GM19397 (cell line): ENCODE measurements at regions not wholly inside any gene's neighbourhood (a gene's known extent, or its start where the extent isn't known, plus 50 kb on each side); places are given as distances from the start of the nearest gene placed in this dataset.
"Not testable (repeated sequence)": the region's sequence is repeated elsewhere in the genome, so short reads cannot be mapped to it uniquely, and the experiment has no call there.

ENCODE experiments used
- ATAC-seq: cut with Tn5 transposase; IDR thresholded peaks from one replicate; pipeline ENCODE4 v1.9.1; 2021; ENCODE audit warnings: mild to moderate bottlenecking, moderate library complexity; ENCODE audit not compliant: unreplicated experiment

GRCh38 chr6:145119081-145119480 is 616.2 kb downstream of the EPM2A start:
- no peak for ATAC-seq

GRCh38 chr6:145132709-145133108 is 602.6 kb downstream of the EPM2A start:
- no peak for ATAC-seq

- ATAC-seq: no peak
Observed at GRCh38 chr6:145135702-145136101, 599.6 kb downstream of the EPM2A start.

- ATAC-seq: no peak
Observed at GRCh38 chr6:145137425-145137824, 597.9 kb downstream of the EPM2A start.

- no peak for ATAC-seq
Observed at GRCh38 chr6:145138469-145139139, 596.7 kb downstream of the EPM2A start.

- ATAC-seq: no peak
Observed at GRCh38 chr6:145139140-145139850, 596.0 kb downstream of the EPM2A start.

- ATAC-seq: no peak
Observed at GRCh38 chr6:145139895-145140294, 595.4 kb downstream of the EPM2A start.

GRCh38 chr6:145141572-145141971 is 593.7 kb downstream of the EPM2A start:
- ATAC-seq: no peak

GRCh38 chr6:145142958-145143357 is 592.4 kb downstream of the EPM2A start:
- ATAC-seq: no peak

GRCh38 chr6:145143379-145143778 is 591.9 kb downstream of the EPM2A start:
- ATAC-seq: no peak

GRCh38 chr6:145147559-145147958 is 587.8 kb downstream of the EPM2A start:
- ATAC-seq: no peak

GRCh38 chr6:145147981-145148749 is 587.2 kb downstream of the EPM2A start:
- peak; percentile 59 for ATAC-seq

- no peak for ATAC-seq
Observed at GRCh38 chr6:145148776-145149175, 586.5 kb downstream of the EPM2A start.

GRCh38 chr6:145151624-145152023 is 583.7 kb downstream of the EPM2A start:
- no peak for ATAC-seq

- ATAC-seq: no peak
Observed at GRCh38 chr6:145153495-145153894, 581.8 kb downstream of the EPM2A start.

- ATAC-seq: no peak
Observed at GRCh38 chr6:145155411-145155810, 579.9 kb downstream of the EPM2A start.

GRCh38 chr6:145155873-145156782 is 579.2 kb downstream of the EPM2A start:
- no peak for ATAC-seq

GRCh38 chr6:145158636-145159035 is 576.7 kb downstream of the EPM2A start:
- ATAC-seq: not testable (repeated sequence)

- no peak for ATAC-seq
Observed at GRCh38 chr6:145159921-145160320, 575.4 kb downstream of the EPM2A start.

GRCh38 chr6:145161501-145161900 is 573.8 kb downstream of the EPM2A start:
- ATAC-seq: no peak

- ATAC-seq: no peak
Observed at GRCh38 chr6:145169726-145170224, 565.5 kb downstream of the EPM2A start.
